CD1c-positive myeloid dendritic cell (primary cell): ENCODE measurements at regions not wholly inside any gene's neighbourhood (a gene's known extent, or its start where the extent isn't known, plus 50 kb on each side); places are given as distances from the start of the nearest gene placed in this dataset.
"Not testable (repeated sequence)": the region's sequence is repeated elsewhere in the genome, so short reads cannot be mapped to it uniquely, and the experiment has no call there.

Experiments
- DNase-seq: peaks from one replicate; pipeline ENCODE4 v3.0.0-alpha.2; 2016; ENCODE audit errors: extremely low spot score

GRCh38 chr21:33993286-33994231 lies 78.0 kb upstream of the ATP5PO start:
- DNase-seq: peak; percentile 50

- DNase-seq: not testable (repeated sequence)
Observed at GRCh38 chr21:33992412-33992811, 76.8 kb upstream of the ATP5PO start.

- DNase-seq: no peak
Observed at GRCh38 chr21:33991133-33991532, 75.5 kb upstream of the ATP5PO start.

GRCh38 chr21:33989440-33989839 lies 73.8 kb upstream of the ATP5PO start:
- no peak for DNase-seq

- DNase-seq: no peak
Observed at GRCh38 chr21:33988237-33989017, 72.8 kb upstream of the ATP5PO start.

- DNase-seq: no peak
Observed at GRCh38 chr21:33987461-33987860, 71.9 kb upstream of the ATP5PO start.

GRCh38 chr21:33985117-33986050 lies 69.8 kb upstream of the ATP5PO start:
- no peak for DNase-seq

- no peak for DNase-seq
Observed at GRCh38 chr21:33984021-33984481, 68.4 kb upstream of the ATP5PO start.

GRCh38 chr21:33981391-33982101 lies 65.9 kb upstream of the ATP5PO start:
- peak; percentile 9 for DNase-seq

GRCh38 chr21:33980276-33980916 lies 64.8 kb upstream of the ATP5PO start:
- peak; percentile 74 for DNase-seq

GRCh38 chr21:33978585-33978984 lies 63.0 kb upstream of the ATP5PO start:
- DNase-seq: no peak

GRCh38 chr21:33977721-33978369 lies 62.2 kb upstream of the ATP5PO start:
- peak; percentile 41 for DNase-seq

GRCh38 chr21:33977017-33977720 lies 61.6 kb upstream of the ATP5PO start:
- no peak for DNase-seq

- peak; percentile 93 for DNase-seq
Observed at GRCh38 chr21:33976082-33977016, 60.7 kb upstream of the ATP5PO start.

- peak; percentile 94 for DNase-seq
Observed at GRCh38 chr21:33975548-33976081, 60.0 kb upstream of the ATP5PO start.

- DNase-seq: peak; percentile 4
Observed at GRCh38 chr21:33974513-33975468, 59.2 kb upstream of the ATP5PO start.

GRCh38 chr21:33973268-33973667 lies 57.7 kb upstream of the ATP5PO start:
- no peak for DNase-seq
